Parathyroid adenoma (tissue), 2 donors: ENCODE measurements at regions not wholly inside any gene's neighbourhood (a gene's known extent, or its start where the extent isn't known, plus 50 kb on each side); places are given as distances from the start of the nearest gene placed in this dataset.

Experiments
- H2AFZ ChIP-seq: fragments of 300-600 bp; sonication (generic); one replicate; pipeline ENCODE4 v1.7.0; 2017; ENCODE audit warnings: antibody characterized with exemption, mild to moderate bottlenecking
- H3K27ac ChIP-seq: fragments of 300-600 bp; sonication (generic); one replicate; pipeline ENCODE4 v1.7.0; 2017
- H3K27me3 ChIP-seq: fragments of 300-600 bp; sonication (generic); one replicate; pipeline ENCODE4 v1.7.0; 2017; ENCODE audit warnings: low read length; ENCODE audit not compliant: control insufficient read depth, insufficient read depth
- H3K36me3 ChIP-seq: fragments of 300-600 bp; sonication (generic); one replicate; pipeline ENCODE4 v1.7.0; 2017; ENCODE audit warnings: low read length; ENCODE audit not compliant: control insufficient read depth, insufficient read depth
- H3K4me1 ChIP-seq: fragments of 300-600 bp; sonication (generic); one replicate; pipeline ENCODE4 v1.7.0; 2017; ENCODE audit warnings: control low read depth
- H3K4me2 ChIP-seq: fragments of 300-600 bp; sonication (generic); one replicate; pipeline ENCODE4 v1.7.0; 2017; ENCODE audit warnings: low read length
- H3K4me3 ChIP-seq: fragments of 300-600 bp; sonication (generic); one replicate; pipeline ENCODE4 v1.7.0; 2017; ENCODE audit warnings: low read depth, low read length
- H3K79me2 ChIP-seq: fragments of 300-600 bp; sonication (generic); one replicate; pipeline ENCODE4 v1.7.0; 2017; ENCODE audit warnings: control low read depth
- H3K9ac ChIP-seq: fragments of 300-600 bp; sonication (generic); one replicate; pipeline ENCODE4 v1.7.0; 2017; ENCODE audit warnings: mild to moderate bottlenecking
- H3K9me3 ChIP-seq: fragments of 300-600 bp; sonication (generic); one replicate; pipeline ENCODE4 v1.7.0; 2017; ENCODE audit warnings: low read length; ENCODE audit not compliant: control insufficient read depth
- CTCF ChIP-seq: fragments of 300-600 bp; sonication (generic); IDR thresholded peaks from one replicate; pipeline ENCODE4 v1.7.0; 2017; ENCODE audit warnings: antibody characterized with exemption, mild to moderate bottlenecking
- donor health status: primary hyperparathyroidism.

DNA sequence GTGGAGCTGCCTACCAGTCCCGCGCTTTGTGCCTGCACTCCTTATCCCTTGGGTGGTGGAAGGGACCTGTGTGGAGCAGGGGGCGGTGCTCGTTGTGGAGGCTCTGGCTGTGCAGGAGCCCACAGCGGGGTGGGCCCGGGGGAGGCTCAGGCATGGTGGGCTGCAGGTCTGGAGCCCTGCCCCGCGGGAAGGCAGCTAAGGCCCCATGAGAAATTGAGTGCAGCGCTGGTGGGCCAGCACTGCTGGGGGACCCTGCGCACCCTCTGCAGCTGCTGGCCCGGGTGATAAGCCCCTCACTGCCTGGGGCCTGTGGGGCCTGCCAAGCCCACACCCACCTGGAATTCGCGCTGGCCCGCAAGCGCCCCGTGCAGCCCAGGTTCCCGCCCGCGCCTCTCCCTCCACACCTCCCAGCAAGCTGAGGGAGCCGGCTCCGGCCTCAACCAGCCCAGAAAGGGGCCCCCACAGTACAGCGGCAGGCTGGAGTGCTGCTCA, 859.6 kb upstream of the KCND2 start:
- Histone ChIP-seq H3K4me2 (no peak overlapping the region), H3K4me1 (no peaks in the 10 kb centered on the region), H3K9me3 (no peaks in the 10 kb centered on the region), H2AFZ (no peak overlapping the region), H3K27me3 (no peaks in the 10 kb centered on the region), H3K79me2 (no peaks in the 10 kb centered on the region), H3K27ac (no peak overlapping the region), H3K9ac (no peak overlapping the region), H3K36me3 (no peaks in the 10 kb centered on the region), H3K4me3 (no peak overlapping the region)
- no peak for TF ChIP-seq CTCF

GRCh38 chr7:119415682-119416081, 857.3 kb upstream of the KCND2 start:
- Histone ChIP-seq H3K4me2 (no peak overlapping the region), H3K9me3 (no peaks in the 10 kb centered on the region), H3K27me3 (no peaks in the 10 kb centered on the region), H3K27ac (no peak overlapping the region), H3K4me1 (no peaks in the 10 kb centered on the region), H2AFZ (no peak overlapping the region), H3K9ac (no peak overlapping the region), H3K36me3 (no peaks in the 10 kb centered on the region), H3K4me3 (no peak overlapping the region), H3K79me2 (no peaks in the 10 kb centered on the region)
- TF ChIP-seq CTCF: no peak

- no peak for TF ChIP-seq CTCF
- Histone ChIP-seq H2AFZ (no peak overlapping the region), H3K9me3 (no peaks in the 10 kb centered on the region), H3K79me2 (no peaks in the 10 kb centered on the region), H3K4me1 (no peaks in the 10 kb centered on the region), H3K36me3 (no peaks in the 10 kb centered on the region), H3K4me3 (no peak overlapping the region), H3K9ac (no peak overlapping the region), H3K4me2 (no peak overlapping the region), H3K27me3 (no peaks in the 10 kb centered on the region), H3K27ac (no peak overlapping the region)
These were observed 851.3 kb upstream of the KCND2 start for GRCh38 chr7:119421657-119422056.

DNA sequence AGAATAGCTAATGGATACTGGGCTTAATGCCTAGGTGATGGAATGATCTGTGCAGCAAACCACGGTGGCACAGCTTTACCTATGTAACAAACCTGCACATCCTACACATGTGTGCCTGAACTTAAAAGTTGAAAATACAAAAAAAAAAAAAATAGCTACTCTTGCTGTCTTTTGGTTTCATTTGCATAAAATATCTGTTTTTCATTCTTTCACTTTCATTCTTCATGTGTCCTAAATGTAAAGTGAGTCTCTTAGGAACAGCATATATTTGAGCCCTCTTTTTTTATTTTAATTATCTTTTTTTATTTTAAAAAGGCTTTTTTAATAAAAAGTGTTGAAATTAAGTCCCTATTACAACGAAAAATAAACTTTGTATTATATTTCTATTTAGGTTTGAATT, 836.1 kb upstream of the KCND2 start:
- Histone ChIP-seq H3K4me2 (no peak overlapping the region), H3K9me3 (no peaks in the 10 kb centered on the region)
- no peak for TF ChIP-seq CTCF

GRCh38 chr7:119438315-119438714, 834.7 kb upstream of the KCND2 start:
- H3K9me3 ChIP-seq: no peaks in the 10 kb centered on the region
- no peaks in the 10 kb centered on the region for H3K79me2 ChIP-seq
- H2AFZ ChIP-seq: no peak overlapping the region
- no peak overlapping the region for H3K9ac ChIP-seq
- TF ChIP-seq CTCF: no peak
- no peak overlapping the region for H3K27ac ChIP-seq
- no peak overlapping the region for H3K4me2 ChIP-seq
- no peaks in the 10 kb centered on the region for H3K27me3 ChIP-seq
- H3K4me3 ChIP-seq: no peak overlapping the region
- no peaks in the 10 kb centered on the region for H3K36me3 ChIP-seq
- no peaks in the 10 kb centered on the region for H3K4me1 ChIP-seq

More for the DNA sequence above, 836.1 kb upstream of the KCND2 start:
- Histone ChIP-seq H3K79me2 (no peaks in the 10 kb centered on the region), H3K27ac (no peak overlapping the region), H3K9ac (no peak overlapping the region), H3K36me3 (no peaks in the 10 kb centered on the region), H3K4me3 (no peak overlapping the region), H3K4me1 (no peaks in the 10 kb centered on the region), H3K27me3 (no peaks in the 10 kb centered on the region), H2AFZ (no peak overlapping the region)
